Stimulated activated effector memory CD8-positive, alpha-beta T cell treated with anti-CD3 and anti-CD28 coated beads, Interleukin-12 subunit alpha, Interleukin-12 subunit beta, amount 100 ng/mL, for 72 hours (primary cell): ENCODE measurements at regions not wholly inside any gene's neighbourhood (a gene's known extent, or its start where the extent isn't known, plus 50 kb on each side); places are given as distances from the start of the nearest gene placed in this dataset.
"Not testable (repeated sequence)": the region's sequence is repeated elsewhere in the genome, so short reads cannot be mapped to it uniquely, and the experiment has no call there.

ENCODE experiments used
- ATAC-seq: fragments of 150-1000 bp; cut with Tn5 transposase; 2 replicates; pipeline ENCODE4 v1.10.0; 2021
- DNase-seq, 2 donors: peaks; one replicate each; pipeline ENCODE4 v3.0.0; 2021 to 2022; ENCODE audit warnings: low spot score in 2 of 2
- H3K27ac Mint-ChIP-seq: one replicate; pipeline ENCODE4 v1.8.0; 2022; ENCODE audit warnings: mild to moderate bottlenecking, mixed read lengths
- H3K36me3 Mint-ChIP-seq: one replicate; pipeline ENCODE4 v1.8.0; 2022; ENCODE audit warnings: mild to moderate bottlenecking, mixed read lengths
- H3K4me1 Mint-ChIP-seq: one replicate; pipeline ENCODE4 v1.8.0; 2022; ENCODE audit warnings: mixed read lengths
- H3K4me3 Mint-ChIP-seq: one replicate; pipeline ENCODE4 v1.8.0; 2022; ENCODE audit warnings: mild to moderate bottlenecking, mixed read lengths
- H3K9me3 Mint-ChIP-seq: one replicate; pipeline ENCODE4 v1.8.0; 2022; ENCODE audit warnings: mixed read lengths

DNA sequence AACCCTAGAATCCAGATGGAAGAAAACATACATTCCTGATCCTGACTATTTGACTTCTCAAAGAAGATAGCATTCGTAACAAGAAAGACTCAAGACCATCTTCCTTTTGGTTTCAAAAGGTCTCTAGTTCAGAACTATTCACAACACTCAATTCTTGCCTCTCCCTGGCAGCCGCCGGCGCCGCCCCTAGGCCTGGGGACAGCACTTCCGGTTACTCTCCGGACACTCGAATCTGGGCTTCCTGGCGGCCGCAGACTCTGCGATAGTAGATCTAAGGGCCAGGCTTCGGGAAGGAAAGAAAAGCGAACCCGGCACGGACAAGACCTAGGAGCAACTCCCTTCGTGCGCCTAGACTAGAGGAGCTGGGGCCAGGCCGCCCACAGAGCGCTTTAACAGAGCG lies 107.8 kb upstream of the CCDC180 start:
- not testable (repeated sequence) for DNase-seq, H3K9me3 Mint-ChIP-seq, H3K4me1 Mint-ChIP-seq, ATAC-seq, H3K36me3 Mint-ChIP-seq, H3K27ac Mint-ChIP-seq, H3K4me3 Mint-ChIP-seq

- H3K36me3 Mint-ChIP-seq, H3K9me3 Mint-ChIP-seq, H3K27ac Mint-ChIP-seq, H3K4me3 Mint-ChIP-seq, DNase-seq, ATAC-seq, H3K4me1 Mint-ChIP-seq: not testable (repeated sequence)
Measured at GRCh38 chr9:97193767-97194166, 113.7 kb upstream of the CCDC180 start.

DNA sequence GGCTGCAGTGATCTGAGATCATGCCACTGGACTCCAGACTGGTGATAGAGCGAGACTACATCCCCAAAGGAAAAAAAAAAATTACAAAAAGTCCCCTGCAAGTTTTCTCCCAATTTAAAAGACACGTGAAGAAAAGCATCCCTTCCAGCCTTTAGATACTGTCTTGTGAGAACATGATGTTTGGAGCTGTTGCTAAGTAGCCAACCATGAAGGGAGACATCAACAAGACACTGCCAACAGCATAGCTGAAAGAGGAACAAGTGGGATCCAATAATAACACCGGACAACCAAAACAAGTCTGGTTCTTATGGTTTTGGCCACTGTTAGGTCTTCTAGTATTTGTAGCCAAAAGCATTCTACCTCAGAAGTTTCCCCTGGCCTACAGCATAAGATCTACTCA lies 118.9 kb upstream of the CCDC180 start:
- no peak for DNase-seq
- Mint-ChIP-seq H3K4me1 (no peaks in the 10 kb centered on the region), H3K9me3 (no peaks in the 10 kb centered on the region), H3K27ac (no peak overlapping the region), H3K36me3 (no peaks in the 10 kb centered on the region), H3K4me3 (no peak overlapping the region)
- ATAC-seq: no peak

DNA sequence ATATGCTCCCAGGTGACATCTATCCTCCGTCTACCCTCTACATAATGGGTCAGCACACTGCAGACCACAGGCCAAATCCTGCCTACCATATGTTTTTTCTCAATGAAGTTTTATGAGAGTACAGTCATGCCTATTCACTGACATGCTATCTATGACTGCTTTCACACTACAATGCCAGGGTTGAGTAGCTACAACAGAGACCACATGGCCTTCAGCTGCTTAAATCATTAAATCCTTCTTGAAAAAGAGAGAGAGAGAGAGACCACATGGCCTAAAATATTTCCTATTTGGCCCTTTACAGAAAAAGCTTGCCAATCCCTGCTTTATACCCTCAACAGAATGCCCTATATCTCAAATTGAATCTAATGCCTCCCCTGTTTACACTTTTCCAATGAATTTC lies 119.8 kb upstream of the CCDC180 start:
- H3K4me3 Mint-ChIP-seq, H3K36me3 Mint-ChIP-seq, DNase-seq: not testable (repeated sequence)

GRCh38 chr9:97186493-97186892 lies 121.0 kb upstream of the CCDC180 start:
- Mint-ChIP-seq H3K36me3 (no peaks in the 10 kb centered on the region), H3K9me3 (no peaks in the 10 kb centered on the region), H3K4me1 (no peaks in the 10 kb centered on the region), H3K4me3 (no peak overlapping the region), H3K27ac (no peak overlapping the region)
- ATAC-seq (no peak), DNase-seq (no peak)

More for the DNA sequence above, 119.8 kb upstream of the CCDC180 start:
- H3K4me1 Mint-ChIP-seq, H3K9me3 Mint-ChIP-seq, ATAC-seq, H3K27ac Mint-ChIP-seq: not testable (repeated sequence)

DNA sequence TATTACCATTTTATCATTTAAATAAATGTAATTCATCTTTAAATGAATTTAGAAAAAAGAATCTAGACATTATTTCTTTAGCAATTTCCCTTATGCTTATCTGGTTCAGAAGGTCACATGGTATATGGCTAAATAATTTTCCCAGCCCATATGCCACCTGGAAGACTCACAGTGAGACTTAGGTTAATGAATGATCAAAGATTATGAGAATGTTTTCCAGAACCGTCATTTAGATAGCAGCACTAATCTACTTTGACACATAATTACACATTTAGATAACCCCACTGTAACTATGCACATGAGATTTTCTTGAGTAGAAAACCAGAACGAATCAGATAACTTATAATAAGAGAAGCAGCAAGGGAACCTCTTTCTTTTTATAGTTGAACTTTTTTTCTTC lies 124.9 kb upstream of the CCDC180 start:
- not testable (repeated sequence) for H3K27ac Mint-ChIP-seq, DNase-seq, H3K4me3 Mint-ChIP-seq, H3K36me3 Mint-ChIP-seq, H3K4me1 Mint-ChIP-seq, H3K9me3 Mint-ChIP-seq, ATAC-seq

DNA sequence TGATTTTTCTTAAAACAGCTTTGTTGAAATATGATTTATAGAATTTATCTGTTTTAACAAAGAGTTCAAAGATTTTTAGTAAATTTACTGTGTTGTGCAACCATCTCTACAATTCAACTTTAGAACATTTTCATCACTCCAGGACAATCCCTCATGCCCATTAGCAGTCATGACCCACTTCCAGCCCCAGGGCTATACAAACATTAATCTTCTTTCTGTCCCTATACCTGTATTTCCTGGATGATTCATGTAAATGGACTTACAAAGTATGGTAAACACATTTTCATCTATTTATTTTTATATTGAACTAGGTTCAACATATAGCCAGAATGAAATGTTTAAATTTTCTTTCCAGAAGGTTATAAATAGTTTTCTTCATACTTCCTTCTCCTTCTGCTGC lies 127.8 kb upstream of the CCDC180 start:
- H3K4me3 Mint-ChIP-seq: no peak overlapping the region
- no peaks in the 10 kb centered on the region for H3K9me3 Mint-ChIP-seq
- ATAC-seq (no peak), DNase-seq (no peak)
- H3K36me3 Mint-ChIP-seq: no peaks in the 10 kb centered on the region
- H3K27ac Mint-ChIP-seq: no peak overlapping the region
- no peaks in the 10 kb centered on the region for H3K4me1 Mint-ChIP-seq

DNA sequence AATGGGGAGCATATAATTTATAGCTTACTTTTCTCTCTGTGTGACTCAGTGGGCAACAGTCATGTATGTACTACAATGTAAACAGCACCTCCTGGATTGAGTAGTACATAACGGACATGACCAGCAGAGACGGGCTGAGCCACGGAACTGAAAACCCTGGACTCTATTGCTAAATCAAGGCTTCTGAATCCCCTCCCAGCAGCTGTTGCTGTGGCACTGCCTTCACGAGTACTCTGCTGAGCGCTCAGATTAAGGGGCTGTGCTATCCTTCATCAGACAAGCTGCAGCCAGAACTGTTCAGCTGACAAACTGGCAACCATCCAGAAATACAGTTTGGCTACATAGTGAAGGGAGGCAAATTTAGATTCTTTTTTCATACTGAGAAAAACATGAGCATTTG lies 131.3 kb upstream of the CCDC180 start:
- DNase-seq (no peak), ATAC-seq (peak; percentile 47)
- Mint-ChIP-seq H3K4me1 (no peaks in the 10 kb centered on the region), H3K36me3 (no peaks in the 10 kb centered on the region), H3K9me3 (no peaks in the 10 kb centered on the region), H3K27ac (no peak overlapping the region), H3K4me3 (no peak overlapping the region)

DNA sequence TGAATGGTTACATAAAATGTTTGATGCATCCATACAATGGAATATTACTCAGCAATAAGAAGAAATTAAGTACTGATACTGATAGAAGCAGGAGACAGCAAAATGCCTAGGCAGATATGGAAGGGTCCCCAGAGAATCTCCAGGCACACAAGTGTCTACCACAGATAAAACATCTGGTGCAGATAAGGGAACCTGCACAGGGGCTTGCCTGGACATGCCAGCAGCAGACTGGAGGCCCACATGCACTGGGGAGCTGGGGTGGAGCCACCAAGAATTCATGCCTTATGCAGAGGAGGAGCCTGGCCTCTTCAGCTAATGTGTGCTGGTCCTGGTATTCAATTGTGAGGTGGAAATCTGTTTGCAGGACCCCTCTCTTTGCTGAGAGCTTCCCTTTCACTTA lies 129.2 kb upstream of the CTSV start:
- ATAC-seq, H3K27ac Mint-ChIP-seq, DNase-seq, H3K4me1 Mint-ChIP-seq, H3K9me3 Mint-ChIP-seq, H3K4me3 Mint-ChIP-seq, H3K36me3 Mint-ChIP-seq: not testable (repeated sequence)

- not testable (repeated sequence) for H3K36me3 Mint-ChIP-seq, H3K27ac Mint-ChIP-seq, DNase-seq, H3K9me3 Mint-ChIP-seq, H3K4me1 Mint-ChIP-seq, H3K4me3 Mint-ChIP-seq
- ATAC-seq: peak; percentile 48
Measured at GRCh38 chr9:97166496-97167138, 127.7 kb upstream of the CTSV start.

- no peak for ATAC-seq
- Mint-ChIP-seq H3K36me3 (no peaks in the 10 kb centered on the region), H3K9me3 (no peaks in the 10 kb centered on the region), H3K27ac (no peak overlapping the region), H3K4me1 (no peaks in the 10 kb centered on the region), H3K4me3 (no peak overlapping the region)
- DNase-seq: no peak
Measured at GRCh38 chr9:97160255-97160654, 121.3 kb upstream of the CTSV start.

GRCh38 chr9:97158722-97159121 lies 119.8 kb upstream of the CTSV start:
- DNase-seq, H3K27ac Mint-ChIP-seq, H3K9me3 Mint-ChIP-seq, H3K4me3 Mint-ChIP-seq, ATAC-seq, H3K36me3 Mint-ChIP-seq, H3K4me1 Mint-ChIP-seq: not testable (repeated sequence)

GRCh38 chr9:97155441-97155840 lies 116.5 kb upstream of the CTSV start:
- ATAC-seq, H3K27ac Mint-ChIP-seq, H3K9me3 Mint-ChIP-seq, DNase-seq, H3K4me1 Mint-ChIP-seq, H3K36me3 Mint-ChIP-seq, H3K4me3 Mint-ChIP-seq: not testable (repeated sequence)

- H3K27ac Mint-ChIP-seq: no peak overlapping the region
- ATAC-seq: no peak
Measured at GRCh38 chr9:97153967-97154366, 115.0 kb upstream of the CTSV start.

GRCh38 chr9:97153160-97153559 lies 114.2 kb upstream of the CTSV start:
- not testable (repeated sequence) for H3K36me3 Mint-ChIP-seq, H3K4me1 Mint-ChIP-seq, H3K9me3 Mint-ChIP-seq, H3K4me3 Mint-ChIP-seq, DNase-seq, H3K27ac Mint-ChIP-seq, ATAC-seq

More at GRCh38 chr9:97153967-97154366, 115.0 kb upstream of the CTSV start:
- H3K9me3 Mint-ChIP-seq: no peaks in the 10 kb centered on the region
- H3K4me3 Mint-ChIP-seq: no peak overlapping the region
- no peaks in the 10 kb centered on the region for H3K4me1 Mint-ChIP-seq
- H3K36me3 Mint-ChIP-seq: no peaks in the 10 kb centered on the region
- DNase-seq: no peak

GRCh38 chr9:97150471-97150870 lies 111.5 kb upstream of the CTSV start:
- H3K4me1 Mint-ChIP-seq, H3K36me3 Mint-ChIP-seq, H3K9me3 Mint-ChIP-seq, H3K27ac Mint-ChIP-seq, H3K4me3 Mint-ChIP-seq, ATAC-seq, DNase-seq: not testable (repeated sequence)

GRCh38 chr9:97148428-97148827 lies 109.5 kb upstream of the CTSV start:
- not testable (repeated sequence) for ATAC-seq, H3K4me3 Mint-ChIP-seq, H3K4me1 Mint-ChIP-seq, H3K27ac Mint-ChIP-seq, DNase-seq, H3K36me3 Mint-ChIP-seq, H3K9me3 Mint-ChIP-seq
